Renal cortical epithelial cell (primary cell): ENCODE measurements at regions not wholly inside any gene's neighbourhood (a gene's known extent, or its start where the extent isn't known, plus 50 kb on each side); places are given as distances from the start of the nearest gene placed in this dataset.
A peak's percentile ranks its signal among the peaks of the same experiment; 100 is the strongest.

Experiments used
- DNase-seq: peaks from one replicate; pipeline ENCODE4 v3.0.0-alpha.2; 2011; ENCODE audit warnings: low read depth

DNA sequence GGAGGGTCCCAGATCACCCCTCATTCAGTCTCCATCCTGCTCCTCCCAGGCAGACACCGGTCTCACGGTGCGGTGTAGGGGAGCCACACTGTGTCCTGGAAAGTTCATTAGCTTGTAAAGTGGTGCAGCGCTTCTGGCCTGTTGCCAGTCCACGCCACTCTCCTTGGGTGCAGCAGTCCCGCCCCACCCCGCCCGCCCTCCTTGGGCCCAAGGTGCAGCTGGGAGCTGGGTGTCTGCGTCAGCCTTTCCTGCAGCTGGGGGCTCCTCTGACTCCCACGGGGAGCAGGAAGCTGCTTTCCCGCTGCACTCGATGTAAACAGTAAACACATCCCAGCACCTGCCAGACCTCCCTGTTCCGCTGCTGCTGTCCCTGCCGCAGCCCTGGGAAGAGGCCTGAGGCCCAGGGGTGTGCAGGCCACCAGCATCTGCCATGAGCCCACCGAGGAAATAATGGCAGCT is 53.8 kb upstream of the ASB18 start:
- DNase-seq: no peak

GRCh38 chr2:236318401-236318800 is 54.2 kb upstream of the ASB18 start:
- no peak for DNase-seq

DNA sequence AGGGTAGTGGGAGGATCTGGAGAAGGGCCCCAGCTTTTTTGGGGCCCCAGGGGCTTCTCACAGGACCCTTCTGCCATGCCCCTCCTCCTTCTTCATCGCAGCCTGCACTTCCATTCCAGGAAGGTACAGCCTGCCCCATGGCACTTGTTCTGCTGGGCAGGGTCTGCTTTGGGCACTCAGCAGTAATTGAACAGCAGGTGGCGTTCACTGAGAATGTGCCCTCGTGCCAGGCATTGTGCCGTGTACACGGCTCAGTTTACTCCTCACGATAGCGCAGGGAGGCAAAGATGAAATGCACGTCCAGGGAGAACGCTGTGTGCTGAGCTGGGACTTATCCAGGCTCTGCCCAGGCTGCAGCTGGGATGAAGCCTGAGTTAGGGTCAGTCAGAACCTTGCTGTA is 54.8 kb upstream of the ASB18 start:
- no peak for DNase-seq

GRCh38 chr2:236321415-236321814 is 57.2 kb upstream of the ASB18 start:
- no peak for DNase-seq

GRCh38 chr2:236333417-236334121 is 69.4 kb upstream of the ASB18 start:
- DNase-seq: no peak

GRCh38 chr2:236334122-236334876 is 70.1 kb upstream of the ASB18 start:
- DNase-seq: no peak

- DNase-seq: no peak
Measured at GRCh38 chr2:236335696-236336574, 71.7 kb upstream of the ASB18 start.

DNA sequence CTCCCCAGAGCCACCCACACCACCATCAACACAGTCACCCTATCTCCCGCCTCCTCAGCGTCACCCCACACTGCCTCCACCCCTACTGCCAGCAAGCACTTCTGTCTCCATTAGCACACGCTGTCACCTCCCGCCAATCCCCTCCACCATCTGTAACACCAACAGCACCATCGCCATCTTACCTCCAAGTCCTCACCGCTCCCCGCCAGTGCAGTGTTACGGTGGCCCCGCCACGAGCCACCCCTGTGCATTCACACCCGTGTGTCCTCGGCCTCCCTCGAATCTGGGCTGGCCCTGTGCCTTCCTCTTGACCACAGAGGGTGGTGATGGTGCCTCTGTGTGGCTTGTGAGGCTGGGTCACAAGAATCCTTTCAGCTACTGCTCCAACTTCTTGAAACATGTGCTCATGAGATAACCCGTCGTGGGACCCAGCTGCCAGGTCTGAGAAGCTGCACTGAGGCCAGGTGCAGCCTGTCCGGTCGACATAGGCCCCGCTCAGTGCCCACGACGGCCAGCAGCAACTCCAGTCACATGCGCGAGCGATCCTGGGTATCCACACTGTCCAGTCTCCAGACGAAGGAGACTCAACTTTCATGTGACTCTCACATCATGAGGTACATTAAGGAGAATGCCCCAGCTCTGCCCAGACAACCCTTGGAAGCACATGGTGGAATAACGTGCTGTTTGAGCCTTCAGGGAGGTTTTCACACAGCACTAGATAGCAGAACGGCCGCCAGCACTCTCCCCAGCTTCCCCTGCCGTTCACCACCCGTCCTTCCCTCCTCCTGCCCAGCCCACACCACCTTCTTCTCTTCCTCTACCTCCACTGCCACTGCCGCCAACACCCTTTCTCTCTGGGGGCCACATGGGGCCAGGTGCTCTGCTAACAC is 72.6 kb upstream of the ASB18 start:
- DNase-seq: no peak

DNA sequence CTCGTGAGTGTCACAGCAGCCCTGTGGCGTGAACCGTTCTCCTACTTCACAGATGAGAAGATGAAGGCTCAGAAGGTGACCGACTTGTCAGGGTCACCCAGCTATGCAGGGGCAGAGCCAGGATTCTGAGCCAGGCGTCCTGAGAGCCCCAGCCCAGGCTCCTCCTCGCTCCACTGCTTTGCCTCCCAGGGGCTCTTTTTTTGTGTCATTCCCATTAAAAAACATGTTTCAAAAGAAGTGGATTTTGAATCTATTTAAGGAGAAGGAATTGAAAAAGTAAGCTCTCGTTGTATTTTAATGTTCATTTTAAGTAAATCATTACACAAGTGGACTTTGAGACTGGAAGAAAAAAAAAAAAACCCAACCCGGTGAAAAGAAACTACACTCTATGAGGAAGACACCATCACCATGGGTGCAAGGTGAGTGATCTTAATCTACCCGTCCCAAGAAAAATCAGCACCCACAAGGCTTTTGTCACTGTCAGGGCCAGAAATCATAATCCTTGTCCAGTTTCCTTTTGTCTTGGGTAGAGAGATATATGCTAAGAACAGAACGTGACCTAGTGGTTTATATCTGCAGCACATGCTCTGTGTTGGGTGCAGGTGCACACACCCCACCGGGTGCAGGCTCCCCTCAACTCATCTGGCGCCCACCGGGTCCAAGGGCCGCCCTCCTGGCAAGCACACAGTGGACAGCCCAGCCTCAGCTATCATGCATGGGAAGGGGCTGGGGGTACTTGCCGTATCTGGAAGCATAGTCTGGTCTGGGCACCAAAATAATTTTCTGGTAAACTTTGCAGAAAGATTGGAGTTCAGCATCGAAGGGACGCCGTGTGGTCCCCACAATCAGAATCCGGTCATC is 73.5 kb upstream of the ASB18 start:
- DNase-seq: peak; percentile 23

GRCh38 chr2:236338495-236339184 is 74.4 kb upstream of the ASB18 start:
- DNase-seq: peak; percentile 29

- DNase-seq: no peak
Measured at GRCh38 chr2:236340251-236340650, 76.0 kb upstream of the ASB18 start.

- DNase-seq: no peak
Measured at GRCh38 chr2:236341067-236341466, 76.9 kb upstream of the ASB18 start.

- no peak for DNase-seq
Measured at GRCh38 chr2:236341721-236342120, 77.5 kb upstream of the ASB18 start.

DNA sequence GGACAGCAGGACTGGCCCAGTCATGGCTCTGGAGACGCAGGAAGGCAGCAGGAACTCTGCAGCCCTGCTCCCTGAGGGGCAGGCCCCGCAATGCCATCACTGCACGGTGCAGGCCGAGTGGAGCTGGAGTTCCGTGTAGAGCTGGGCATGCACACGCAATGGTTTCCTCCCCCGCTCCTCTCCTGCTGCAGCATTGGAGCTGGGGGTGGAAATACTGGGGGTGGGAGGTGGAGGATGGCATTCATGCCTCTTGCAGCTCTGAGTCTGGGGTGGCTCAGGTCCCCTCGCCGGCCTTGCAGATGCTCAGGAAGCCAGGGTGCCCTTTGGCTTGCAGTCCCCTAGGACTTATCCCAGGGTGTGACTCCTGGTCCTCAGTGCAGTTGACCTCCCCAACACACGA is 78.3 kb upstream of the ASB18 start:
- DNase-seq: no peak

DNA sequence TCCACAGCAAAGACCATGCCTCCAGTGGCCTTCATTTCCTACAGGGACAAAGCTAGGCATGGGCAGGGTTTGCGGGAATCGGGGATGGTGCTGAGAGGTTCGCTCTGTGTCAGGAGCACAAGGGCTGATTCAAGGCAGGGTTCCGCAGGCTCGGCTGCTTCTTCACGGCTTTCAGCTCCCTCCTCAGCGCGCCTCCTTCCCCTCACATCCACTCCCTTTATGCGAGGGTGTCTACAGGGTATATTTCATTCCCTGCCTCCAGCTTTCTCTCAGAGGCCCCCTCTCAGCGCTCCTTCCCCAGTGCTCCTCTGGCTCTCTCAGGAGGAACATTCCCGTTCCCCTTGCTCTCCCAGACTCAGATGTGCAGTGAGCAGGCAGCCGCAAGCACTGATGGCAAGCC is 78.7 kb upstream of the ASB18 start:
- no peak for DNase-seq

DNA sequence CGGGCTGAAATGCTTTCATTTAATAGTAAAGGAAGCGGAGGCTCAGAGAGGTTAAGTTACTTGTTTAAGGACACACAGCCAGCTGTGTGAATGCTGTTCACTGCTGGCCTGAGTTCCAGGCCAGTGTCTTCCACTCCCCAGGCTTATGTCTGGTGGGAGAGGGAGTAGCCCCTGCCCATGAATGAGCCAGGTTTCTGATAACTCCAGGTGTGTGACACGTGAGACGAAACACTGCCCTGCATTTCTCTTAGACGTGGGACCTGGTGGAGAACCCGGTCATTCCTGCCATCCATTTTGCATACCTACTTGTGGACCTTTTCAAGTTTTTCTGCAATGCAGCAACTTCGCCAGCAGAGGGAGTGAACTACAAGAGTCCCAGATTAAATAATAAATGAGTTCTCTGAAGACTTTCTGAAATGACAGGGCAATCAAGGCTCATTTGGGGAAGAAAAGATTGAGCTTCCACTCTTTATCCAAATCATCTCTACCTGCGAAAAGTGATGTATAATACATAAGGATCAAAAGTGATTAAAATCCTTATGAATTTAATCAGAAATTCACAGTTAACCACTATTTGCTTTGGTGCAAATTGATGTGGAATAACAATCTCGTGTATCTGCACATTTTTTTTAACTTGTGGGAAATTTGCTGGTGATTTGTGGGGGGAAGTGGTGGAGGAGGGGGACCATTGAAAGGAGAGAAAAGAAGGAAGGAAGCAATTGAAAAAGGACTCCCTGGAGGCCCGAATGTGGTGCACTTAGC is 79.4 kb upstream of the ASB18 start:
- peak; percentile 80 for DNase-seq

DNA sequence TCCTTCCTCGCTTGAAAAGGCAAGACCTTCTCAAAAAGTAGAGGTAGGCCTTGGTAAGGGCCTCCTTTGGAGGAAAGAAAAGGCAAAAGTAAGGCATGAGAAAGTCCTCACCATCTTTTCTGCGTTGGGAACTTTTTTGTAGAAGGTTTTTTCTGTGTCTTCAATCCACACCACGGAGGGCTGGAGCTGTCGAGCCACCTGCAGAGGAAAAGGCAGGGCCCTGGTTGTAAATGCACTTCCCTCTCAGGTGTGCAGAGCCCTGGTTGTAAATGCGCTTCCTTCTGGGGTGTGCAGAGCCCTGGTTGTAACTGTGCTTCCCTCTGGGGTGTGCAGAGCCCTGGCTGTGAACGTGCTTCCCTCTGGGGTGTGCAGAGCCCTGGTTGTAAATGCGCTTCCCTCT is 80.2 kb upstream of the ASB18 start:
- DNase-seq: no peak

DNA sequence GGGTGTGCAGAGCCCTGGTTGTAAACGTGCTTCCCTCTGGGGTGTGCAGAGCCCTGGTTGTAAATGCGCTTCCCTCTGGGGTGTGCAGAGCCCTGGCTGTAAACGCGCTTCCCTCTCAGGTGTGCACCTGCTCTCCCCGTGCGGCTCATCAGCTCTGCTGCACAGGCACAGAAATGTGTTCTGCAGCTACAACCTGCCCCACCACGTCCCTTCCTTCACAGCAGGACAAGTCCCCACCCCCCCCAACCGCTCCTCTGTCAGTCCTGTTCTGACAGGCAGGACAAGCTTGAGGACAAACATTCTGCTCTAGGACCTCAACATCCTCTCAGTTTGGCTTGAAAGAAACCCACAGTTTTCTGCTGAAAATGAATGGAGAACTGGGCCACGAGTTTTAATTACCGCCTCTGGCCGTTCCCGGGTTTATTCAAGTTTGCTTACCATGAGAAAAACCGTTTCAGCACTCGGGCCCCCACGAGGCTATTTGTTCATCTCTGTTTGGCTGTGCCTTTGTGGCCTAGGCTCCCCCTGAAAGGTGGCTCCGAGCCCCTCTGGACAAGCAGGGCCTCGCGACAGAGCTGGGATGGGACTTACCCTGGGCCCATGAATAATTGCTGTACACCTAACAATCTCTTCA is 81.0 kb upstream of the ASB18 start:
- DNase-seq: no peak

GRCh38 chr2:236346366-236346765 is 82.2 kb upstream of the ASB18 start:
- no peak for DNase-seq
